ENCODE measurements at regions not wholly inside any gene's neighbourhood (a gene's known extent, or its start where the extent isn't known, plus 50 kb on each side); places are given as distances from the start of the nearest gene placed in this dataset.

DNA sequence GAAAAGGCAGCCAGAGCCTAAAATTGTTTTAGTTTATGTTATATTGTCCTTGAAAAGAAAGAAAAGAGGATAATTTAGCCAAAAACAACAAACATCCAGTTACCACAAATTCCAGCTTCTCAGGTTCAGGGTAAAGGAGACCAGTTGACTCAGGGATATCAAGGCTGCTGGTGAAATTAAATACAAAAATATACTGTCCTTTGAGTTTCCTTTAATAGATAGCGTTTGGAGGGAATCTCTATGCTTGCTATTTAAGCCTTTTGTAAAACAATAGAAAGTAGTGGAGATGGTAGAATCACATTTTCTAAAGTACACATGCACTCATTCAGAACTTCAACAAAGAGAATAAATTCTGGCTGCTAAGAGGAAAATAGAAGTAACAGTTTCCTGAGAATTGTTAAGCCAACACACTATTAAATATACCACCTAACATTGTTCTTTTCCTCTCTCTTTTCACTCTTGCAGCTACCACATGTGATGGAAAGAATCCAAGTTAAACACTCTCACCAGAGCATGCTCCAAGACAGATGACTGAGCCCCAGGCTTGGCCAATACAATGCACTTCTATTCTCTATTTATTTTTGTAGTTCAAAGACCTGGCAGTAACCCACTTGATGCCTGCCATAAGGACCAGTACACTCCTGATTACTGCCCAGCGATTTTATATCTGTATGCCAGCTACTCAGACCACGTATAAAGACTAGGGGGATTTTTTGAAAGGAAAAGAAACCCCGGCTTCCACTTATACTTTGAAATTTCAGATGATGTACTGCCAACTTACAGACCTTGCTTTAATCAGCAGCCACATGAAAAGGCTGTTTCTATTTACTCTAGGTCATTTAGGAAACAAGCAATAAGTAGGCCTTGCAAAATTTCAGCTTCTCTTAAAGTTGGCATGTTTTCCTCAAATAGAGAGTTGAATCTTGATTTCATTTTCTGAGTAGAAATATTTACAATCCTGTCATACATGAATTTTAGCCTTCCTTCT is 756.9 kb downstream of the FAT4 start:
- 27 to 43% methylated on average over 4 of the region's 4 CpGs for WGBS, 2 donors
- H3K4me3 ChIP-seq (ENCODE audit: low read depth, poor library complexity, severe bottlenecking) = no peak overlapping the region
- intact Hi-C loops (cut with DNase I; ENCODE audit: low total_unique reads) = no loop called here
- DNase-seq (ENCODE audit: low spot score in 2 of 2) = no peak
- TF ChIP-seq CTCF (IDR thresholded peaks at IDR 0.05) (no peak), POLR2A (IDR thresholded peaks at IDR 0.05) (no peak)

DNA sequence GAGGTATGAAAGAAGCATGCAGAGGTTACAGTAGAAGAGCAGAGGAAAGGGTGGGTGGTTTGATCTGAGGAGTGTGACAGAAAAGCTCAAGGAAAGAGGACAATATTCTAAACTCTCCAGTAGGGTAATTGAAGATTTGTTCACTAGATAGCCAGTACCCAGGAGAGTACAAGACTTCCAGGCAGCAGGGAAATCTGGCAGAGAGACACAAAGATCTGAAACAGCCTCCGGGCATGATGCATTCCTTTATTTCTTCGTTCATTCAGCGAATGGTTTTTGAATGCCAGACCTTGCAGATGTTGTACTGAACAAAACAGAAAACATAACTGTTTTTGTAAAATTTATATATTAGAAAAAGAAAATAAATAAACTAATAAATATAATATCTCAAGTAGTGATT is 766.6 kb downstream of the FAT4 start:
- intact Hi-C loops (cut with DNase I; ENCODE audit: low total_unique reads) = no loop called here
- DNase-seq (ENCODE audit: low spot score in 2 of 2) = no peak
- TF ChIP-seq POLR2A (IDR thresholded peaks at IDR 0.05) (no peak), CTCF (IDR thresholded peaks at IDR 0.05) (no peak)
- 16% methylated on average over 3 of the region's 3 CpGs for WGBS, 2 donors
- no peak overlapping the region for H3K4me3 ChIP-seq (ENCODE audit: low read depth, poor library complexity, severe bottlenecking)

- TF ChIP-seq POLR2A (IDR thresholded peaks at IDR 0.05) (no peak), CTCF (IDR thresholded peaks at IDR 0.05) (no peak)
- DNase-seq (ENCODE audit: low spot score in 2 of 2) = no peak
- 79 to 83% methylated on average over 2 of the region's 2 CpGs for WGBS, 2 donors
- intact Hi-C loops (cut with DNase I; ENCODE audit: low total_unique reads) = no loop called here
- H3K4me3 ChIP-seq (ENCODE audit: low read depth, poor library complexity, severe bottlenecking) = no peak overlapping the region
These were observed 771.3 kb downstream of the FAT4 start for GRCh38 chr4:126086041-126086440.

GRCh38 chr4:126087101-126087500 is 772.3 kb downstream of the FAT4 start:
- H3K4me3 ChIP-seq (ENCODE audit: low read depth, poor library complexity, severe bottlenecking) = no peak overlapping the region
- no peak for TF ChIP-seq POLR2A (IDR thresholded peaks at IDR 0.05)
- TF ChIP-seq CTCF (IDR thresholded peaks at IDR 0.05) = no peak
- intact Hi-C loops (cut with DNase I; ENCODE audit: low total_unique reads) = no loop called here
- DNase-seq (ENCODE audit: low spot score in 2 of 2) = no peak

- intact Hi-C loops (cut with DNase I; ENCODE audit: low total_unique reads) = no loop called here
- DNase-seq (ENCODE audit: low spot score in 2 of 2) = no peak
- no peak overlapping the region for H3K4me3 ChIP-seq (ENCODE audit: low read depth, poor library complexity, severe bottlenecking)
- TF ChIP-seq CTCF (IDR thresholded peaks at IDR 0.05) (no peak), POLR2A (IDR thresholded peaks at IDR 0.05) (no peak)
- WGBS, 2 donors = 89 to 91% methylated on average over 4 of the region's 4 CpGs
These were observed 782.5 kb downstream of the FAT4 start for GRCh38 chr4:126097155-126097799.

All from lower leg skin (tissue), 4 donors.